ENCODE measurements at regions not wholly inside any gene's neighbourhood (a gene's known extent, or its start where the extent isn't known, plus 50 kb on each side); places are given as distances from the start of the nearest gene placed in this dataset.

GRCh38 chrX:150240643-150240970 is 122.5 kb upstream of the MAMLD1 start:
- WGBS, 2 experiments, result 93 to 96% methylated on average over 5 of the region's 5 CpGs
- no peaks in the 10 kb centered on the region for H3K9me3 ChIP-seq (ENCODE audit: control insufficient read depth, low read length)
- no peak overlapping the region for H3K27ac ChIP-seq (ENCODE audit: insufficient read depth, low read depth, low read length, poor library complexity, severe bottlenecking)

GRCh38 chrX:150253959-150254620 is 109.0 kb upstream of the MAMLD1 start:
- H3K4me3 ChIP-seq (ENCODE audit: insufficient read depth, low read depth, low read length), result no peak overlapping the region

More at GRCh38 chrX:150240643-150240970, 122.5 kb upstream of the MAMLD1 start:
- Histone ChIP-seq H3K4me1 (ENCODE audit: control insufficient read depth, insufficient read depth, low read length) (no peaks in the 10 kb centered on the region), H3K27me3 (ENCODE audit: control insufficient read depth, insufficient read depth, low read length, poor library complexity, severe bottlenecking) (no peaks in the 10 kb centered on the region), H3K36me3 (ENCODE audit: control insufficient read depth, insufficient read depth, low read length) (no peaks in the 10 kb centered on the region), H3K4me3 (ENCODE audit: insufficient read depth, low read depth, low read length) (no peak overlapping the region)

GRCh38 chrX:150254909-150255308 is 108.2 kb upstream of the MAMLD1 start:
- H3K4me1 ChIP-seq (ENCODE audit: control insufficient read depth, insufficient read depth, low read length), result no peaks in the 10 kb centered on the region
- no peaks in the 10 kb centered on the region for H3K27me3 ChIP-seq (ENCODE audit: control insufficient read depth, insufficient read depth, low read length, poor library complexity, severe bottlenecking)
- WGBS, 2 experiments, result 93 to 98% methylated on average over 3 of the region's 3 CpGs
- no peaks in the 10 kb centered on the region for H3K36me3 ChIP-seq (ENCODE audit: control insufficient read depth, insufficient read depth, low read length)
- no peak overlapping the region for H3K4me3 ChIP-seq (ENCODE audit: insufficient read depth, low read depth, low read length)
- no peaks in the 10 kb centered on the region for H3K9me3 ChIP-seq (ENCODE audit: control insufficient read depth, low read length)
- H3K27ac ChIP-seq (ENCODE audit: insufficient read depth, low read depth, low read length, poor library complexity, severe bottlenecking), result no peak overlapping the region

More at GRCh38 chrX:150253959-150254620, 109.0 kb upstream of the MAMLD1 start:
- no peaks in the 10 kb centered on the region for H3K9me3 ChIP-seq (ENCODE audit: control insufficient read depth, low read length)
- no peaks in the 10 kb centered on the region for H3K36me3 ChIP-seq (ENCODE audit: control insufficient read depth, insufficient read depth, low read length)
- 85 to 87% methylated on average over 7 of the region's 7 CpGs for WGBS, 2 experiments
- no peaks in the 10 kb centered on the region for H3K27me3 ChIP-seq (ENCODE audit: control insufficient read depth, insufficient read depth, low read length, poor library complexity, severe bottlenecking)
- H3K4me1 ChIP-seq (ENCODE audit: control insufficient read depth, insufficient read depth, low read length), result no peaks in the 10 kb centered on the region
- H3K27ac ChIP-seq (ENCODE audit: insufficient read depth, low read depth, low read length, poor library complexity, severe bottlenecking), result no peak overlapping the region

GRCh38 chrX:150255441-150256296 is 107.4 kb upstream of the MAMLD1 start:
- WGBS, 2 experiments, result 89 to 93% methylated on average over 8 to 9 of the region's 9 CpGs
- Histone ChIP-seq H3K4me3 (ENCODE audit: insufficient read depth, low read depth, low read length) (no peak overlapping the region), H3K9me3 (ENCODE audit: control insufficient read depth, low read length) (no peaks in the 10 kb centered on the region), H3K4me1 (ENCODE audit: control insufficient read depth, insufficient read depth, low read length) (no peaks in the 10 kb centered on the region), H3K36me3 (ENCODE audit: control insufficient read depth, insufficient read depth, low read length) (no peaks in the 10 kb centered on the region), H3K27ac (ENCODE audit: insufficient read depth, low read depth, low read length, poor library complexity, severe bottlenecking) (no peak overlapping the region), H3K27me3 (ENCODE audit: control insufficient read depth, insufficient read depth, low read length, poor library complexity, severe bottlenecking) (no peaks in the 10 kb centered on the region)

- 92 to 94% methylated on average over 2 of the region's 2 CpGs for WGBS, 2 experiments
- no peaks in the 10 kb centered on the region for H3K27me3 ChIP-seq (ENCODE audit: control insufficient read depth, insufficient read depth, low read length, poor library complexity, severe bottlenecking)
- no peak overlapping the region for H3K27ac ChIP-seq (ENCODE audit: insufficient read depth, low read depth, low read length, poor library complexity, severe bottlenecking)
- no peaks in the 10 kb centered on the region for H3K9me3 ChIP-seq (ENCODE audit: control insufficient read depth, low read length)
- H3K4me3 ChIP-seq (ENCODE audit: insufficient read depth, low read depth, low read length), result no peak overlapping the region
- H3K36me3 ChIP-seq (ENCODE audit: control insufficient read depth, insufficient read depth, low read length), result no peaks in the 10 kb centered on the region
- H3K4me1 ChIP-seq (ENCODE audit: control insufficient read depth, insufficient read depth, low read length), result no peaks in the 10 kb centered on the region
These were observed 106.8 kb upstream of the MAMLD1 start for GRCh38 chrX:150256297-150256650.

GRCh38 chrX:150257353-150258175 is 105.6 kb upstream of the MAMLD1 start:
- Histone ChIP-seq H3K4me3 (ENCODE audit: insufficient read depth, low read depth, low read length) (no peak overlapping the region), H3K27me3 (ENCODE audit: control insufficient read depth, insufficient read depth, low read length, poor library complexity, severe bottlenecking) (no peaks in the 10 kb centered on the region), H3K36me3 (ENCODE audit: control insufficient read depth, insufficient read depth, low read length) (no peaks in the 10 kb centered on the region), H3K9me3 (ENCODE audit: control insufficient read depth, low read length) (no peaks in the 10 kb centered on the region), H3K4me1 (ENCODE audit: control insufficient read depth, insufficient read depth, low read length) (no peaks in the 10 kb centered on the region), H3K27ac (ENCODE audit: insufficient read depth, low read depth, low read length, poor library complexity, severe bottlenecking) (no peak overlapping the region)
- 90 to 100% methylated on average over 1 of the region's 1 CpG for WGBS, 2 experiments

- WGBS, 2 experiments, result 88 to 91% methylated on average over 1 of the region's 1 CpG
These were observed 105.0 kb upstream of the MAMLD1 start for GRCh38 chrX:150258176-150258425.

GRCh38 chrX:150258463-150259430 is 104.4 kb upstream of the MAMLD1 start:
- H3K4me1 ChIP-seq (ENCODE audit: control insufficient read depth, insufficient read depth, low read length), result no peaks in the 10 kb centered on the region
- H3K27ac ChIP-seq (ENCODE audit: insufficient read depth, low read depth, low read length, poor library complexity, severe bottlenecking), result no peak overlapping the region
- H3K27me3 ChIP-seq (ENCODE audit: control insufficient read depth, insufficient read depth, low read length, poor library complexity, severe bottlenecking), result no peaks in the 10 kb centered on the region
- 92 to 95% methylated on average over 9 to 11 of the region's 11 CpGs for WGBS, 2 experiments
- H3K36me3 ChIP-seq (ENCODE audit: control insufficient read depth, insufficient read depth, low read length), result no peaks in the 10 kb centered on the region
- H3K9me3 ChIP-seq (ENCODE audit: control insufficient read depth, low read length), result no peaks in the 10 kb centered on the region
- H3K4me3 ChIP-seq (ENCODE audit: insufficient read depth, low read depth, low read length), result no peak overlapping the region

More at GRCh38 chrX:150258176-150258425, 105.0 kb upstream of the MAMLD1 start:
- no peaks in the 10 kb centered on the region for H3K4me1 ChIP-seq (ENCODE audit: control insufficient read depth, insufficient read depth, low read length)
- no peaks in the 10 kb centered on the region for H3K27me3 ChIP-seq (ENCODE audit: control insufficient read depth, insufficient read depth, low read length, poor library complexity, severe bottlenecking)
- H3K9me3 ChIP-seq (ENCODE audit: control insufficient read depth, low read length), result no peaks in the 10 kb centered on the region
- no peak overlapping the region for H3K27ac ChIP-seq (ENCODE audit: insufficient read depth, low read depth, low read length, poor library complexity, severe bottlenecking)
- H3K36me3 ChIP-seq (ENCODE audit: control insufficient read depth, insufficient read depth, low read length), result no peaks in the 10 kb centered on the region
- no peak overlapping the region for H3K4me3 ChIP-seq (ENCODE audit: insufficient read depth, low read depth, low read length)

- Histone ChIP-seq H3K9me3 (ENCODE audit: control insufficient read depth, low read length) (no peaks in the 10 kb centered on the region), H3K36me3 (ENCODE audit: control insufficient read depth, insufficient read depth, low read length) (no peaks in the 10 kb centered on the region), H3K4me3 (ENCODE audit: insufficient read depth, low read depth, low read length) (no peak overlapping the region), H3K27me3 (ENCODE audit: control insufficient read depth, insufficient read depth, low read length, poor library complexity, severe bottlenecking) (no peaks in the 10 kb centered on the region), H3K27ac (ENCODE audit: insufficient read depth, low read depth, low read length, poor library complexity, severe bottlenecking) (no peak overlapping the region), H3K4me1 (ENCODE audit: control insufficient read depth, insufficient read depth, low read length) (no peaks in the 10 kb centered on the region)
- WGBS, 2 experiments, result 88 to 91% methylated on average over 3 of the region's 3 CpGs
These were observed 100.7 kb upstream of the MAMLD1 start for GRCh38 chrX:150262456-150262855.

Measured in ectodermal cell (in vitro differentiated cells).